ENCODE measurements at regions not wholly inside any gene's neighbourhood (a gene's known extent, or its start where the extent isn't known, plus 50 kb on each side); places are given as distances from the start of the nearest gene placed in this dataset.

DNA sequence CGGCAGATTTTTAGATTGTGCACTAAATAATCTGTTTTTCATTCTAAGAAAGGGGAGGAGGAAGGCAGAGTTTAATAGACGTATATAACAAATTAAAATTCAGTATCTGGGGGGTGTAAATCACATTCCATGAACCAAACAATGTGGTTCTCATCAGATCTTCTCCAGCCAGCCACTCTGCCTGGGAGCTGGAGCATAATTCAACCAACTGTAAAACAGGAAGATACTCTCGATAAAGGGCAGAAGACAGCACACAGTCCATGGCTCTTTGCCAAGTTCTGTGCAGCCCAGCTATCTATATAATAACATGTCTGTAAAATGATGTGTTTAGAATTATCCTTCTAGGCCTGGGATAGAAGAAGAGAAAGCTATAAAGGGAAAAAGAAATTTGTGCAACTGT, 289.9 kb upstream of the ZFP64 start:
- Histone ChIP-seq H3K27me3 (replicated peaks; ENCODE audit: insufficient read depth) (peaks cover 1% of the 10 kb centered on the region), H3K4me3 (no peak overlapping the region), H3K4me1 (replicated peaks) (no peaks in the 10 kb centered on the region), H3K9me3 (no peaks in the 10 kb centered on the region), H3K27ac (no peak overlapping the region), H3K36me3 (no peaks in the 10 kb centered on the region)
- 54% methylated on average over 3 of the region's 3 CpGs for WGBS
- DNase-seq (ENCODE audit: low spot score), result no peak
- TF ChIP-seq POLR2A (IDR thresholded peaks at IDR 0.05) (no peak), POLR2AphosphoS5 (IDR thresholded peaks at IDR 0.05) (no peak)
- TF ChIP-seq, protein P1, sequence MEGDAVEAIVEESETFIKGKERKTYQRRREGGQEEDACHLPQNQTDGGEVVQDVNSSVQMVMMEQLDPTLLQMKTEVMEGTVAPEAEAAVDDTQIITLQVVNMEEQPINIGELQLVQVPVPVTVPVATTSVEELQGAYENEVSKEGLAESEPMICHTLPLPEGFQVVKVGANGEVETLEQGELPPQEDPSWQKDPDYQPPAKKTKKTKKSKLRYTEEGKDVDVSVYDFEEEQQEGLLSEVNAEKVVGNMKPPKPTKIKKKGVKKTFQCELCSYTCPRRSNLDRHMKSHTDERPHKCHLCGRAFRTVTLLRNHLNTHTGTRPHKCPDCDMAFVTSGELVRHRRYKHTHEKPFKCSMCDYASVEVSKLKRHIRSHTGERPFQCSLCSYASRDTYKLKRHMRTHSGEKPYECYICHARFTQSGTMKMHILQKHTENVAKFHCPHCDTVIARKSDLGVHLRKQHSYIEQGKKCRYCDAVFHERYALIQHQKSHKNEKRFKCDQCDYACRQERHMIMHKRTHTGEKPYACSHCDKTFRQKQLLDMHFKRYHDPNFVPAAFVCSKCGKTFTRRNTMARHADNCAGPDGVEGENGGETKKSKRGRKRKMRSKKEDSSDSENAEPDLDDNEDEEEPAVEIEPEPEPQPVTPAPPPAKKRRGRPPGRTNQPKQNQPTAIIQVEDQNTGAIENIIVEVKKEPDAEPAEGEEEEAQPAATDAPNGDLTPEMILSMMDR (IDR thresholded peaks at IDR 0.05), result no peak
- intact Hi-C loops (cut with DNase I), result no loop called here

DNA sequence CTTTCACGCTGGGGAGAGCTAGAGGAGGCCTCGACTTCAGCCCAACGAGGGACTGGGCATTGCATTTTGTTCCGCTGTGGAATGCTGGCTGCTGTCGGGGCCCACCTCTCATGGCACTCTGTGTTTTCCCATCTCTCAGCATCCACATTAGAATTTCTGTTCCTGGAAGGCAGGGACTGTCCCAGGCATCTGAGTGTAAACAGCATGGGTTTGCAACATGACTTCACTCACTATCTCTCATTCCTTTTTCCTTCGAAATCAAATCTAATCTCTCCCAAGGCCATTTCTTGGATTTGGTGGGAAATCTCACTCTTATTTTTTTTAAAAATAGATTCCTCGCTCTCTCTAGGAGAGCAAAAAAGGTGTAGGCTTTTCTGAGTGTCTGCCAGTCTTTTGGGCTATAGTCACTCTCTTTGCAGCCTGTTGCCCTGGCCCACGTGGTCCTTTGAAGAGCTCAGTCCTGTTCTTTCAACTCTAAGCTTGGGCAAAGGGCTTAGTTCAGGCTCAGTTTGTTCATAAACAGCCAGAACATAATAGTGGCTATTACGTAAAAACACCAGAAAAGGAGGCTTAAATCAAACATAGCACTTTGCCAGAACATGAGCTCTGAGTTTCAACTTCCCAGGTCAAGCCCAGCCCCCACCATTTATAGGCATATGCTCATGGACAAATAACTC, 284.6 kb upstream of the ZFP64 start:
- WGBS, result 65% methylated on average over 9 of the region's 9 CpGs
- Histone ChIP-seq H3K36me3 (no peaks in the 10 kb centered on the region), H3K27me3 (replicated peaks; ENCODE audit: insufficient read depth) (peaks cover 2% of the 10 kb centered on the region), H3K9me3 (no peaks in the 10 kb centered on the region), H3K27ac (no peak overlapping the region), H3K4me3 (no peak overlapping the region), H3K4me1 (replicated peaks) (no peaks in the 10 kb centered on the region)
- TF ChIP-seq POLR2AphosphoS5 (IDR thresholded peaks at IDR 0.05) (no peak), POLR2A (IDR thresholded peaks at IDR 0.05) (no peak)
- TF ChIP-seq, protein P1 (IDR thresholded peaks at IDR 0.05), result no peak
- intact Hi-C loops (cut with DNase I), result no loop called here
- DNase-seq (ENCODE audit: low spot score), result no peak

DNA sequence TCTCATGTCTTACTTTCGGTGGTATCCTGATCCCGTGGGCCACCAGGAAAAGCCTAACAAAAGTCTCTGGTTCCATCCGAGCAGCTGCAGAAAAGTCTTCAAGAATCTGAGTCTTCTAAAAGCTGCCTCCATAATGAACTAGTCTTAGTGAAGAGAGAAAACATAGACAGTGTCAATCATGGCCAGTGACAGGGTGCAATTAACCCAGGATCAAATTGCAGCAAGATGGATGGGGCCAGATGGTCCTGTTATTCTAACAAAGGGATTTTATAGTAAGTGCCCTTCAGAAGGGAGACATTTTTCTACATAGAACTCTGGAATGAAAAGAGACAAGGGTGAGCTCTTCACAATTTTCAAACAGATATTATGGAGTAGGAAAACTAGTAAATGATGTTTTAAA, 281.6 kb upstream of the ZFP64 start:
- H3K4me1 ChIP-seq (replicated peaks), result no peaks in the 10 kb centered on the region
- DNase-seq (ENCODE audit: low spot score), result no peak
- H3K9me3 ChIP-seq, result no peaks in the 10 kb centered on the region
- 76% methylated on average over 3 of the region's 3 CpGs for WGBS
- intact Hi-C loops (cut with DNase I), result no loop called here
- peaks cover 2% of the 10 kb centered on the region for H3K27me3 ChIP-seq (replicated peaks; ENCODE audit: insufficient read depth)
- no peak overlapping the region for H3K4me3 ChIP-seq
- no peak for TF ChIP-seq POLR2A (IDR thresholded peaks at IDR 0.05)
- no peak overlapping the region for H3K27ac ChIP-seq
- H3K36me3 ChIP-seq, result no peaks in the 10 kb centered on the region

DNA sequence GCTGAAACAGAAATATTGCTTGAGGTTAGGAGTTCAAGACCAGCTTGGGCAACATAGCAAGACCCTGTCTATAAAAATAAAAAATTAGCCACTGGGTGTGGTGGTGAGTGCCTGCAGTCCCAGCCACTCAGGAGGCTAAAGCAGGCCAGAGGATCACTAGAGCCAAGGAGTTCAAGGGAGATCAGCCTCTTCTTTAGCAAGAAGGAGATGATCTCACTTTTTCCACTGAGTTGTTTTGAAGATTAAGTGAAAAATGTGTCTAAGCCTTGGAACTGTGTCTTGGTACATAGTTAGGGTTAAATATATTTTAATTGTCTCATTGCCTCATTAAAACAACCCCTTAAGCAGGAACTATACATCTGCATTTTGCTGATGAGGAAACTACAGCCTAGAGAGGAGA, 279.0 kb upstream of the ZFP64 start:
- no peak for DNase-seq (ENCODE audit: low spot score)
- H3K4me1 ChIP-seq (replicated peaks), result no peaks in the 10 kb centered on the region
- no peak overlapping the region for H3K27ac ChIP-seq
- H3K36me3 ChIP-seq, result no peaks in the 10 kb centered on the region
- H3K4me3 ChIP-seq, result no peak overlapping the region
- H3K9me3 ChIP-seq, result no peaks in the 10 kb centered on the region
- no peaks in the 10 kb centered on the region for H3K27me3 ChIP-seq (replicated peaks; ENCODE audit: insufficient read depth)
- TF ChIP-seq, protein P1 (IDR thresholded peaks at IDR 0.05), result no peak
- TF ChIP-seq POLR2A (IDR thresholded peaks at IDR 0.05), result no peak
- TF ChIP-seq POLR2AphosphoS5 (IDR thresholded peaks at IDR 0.05), result no peak
- intact Hi-C loops (cut with DNase I), result no loop called here

DNA sequence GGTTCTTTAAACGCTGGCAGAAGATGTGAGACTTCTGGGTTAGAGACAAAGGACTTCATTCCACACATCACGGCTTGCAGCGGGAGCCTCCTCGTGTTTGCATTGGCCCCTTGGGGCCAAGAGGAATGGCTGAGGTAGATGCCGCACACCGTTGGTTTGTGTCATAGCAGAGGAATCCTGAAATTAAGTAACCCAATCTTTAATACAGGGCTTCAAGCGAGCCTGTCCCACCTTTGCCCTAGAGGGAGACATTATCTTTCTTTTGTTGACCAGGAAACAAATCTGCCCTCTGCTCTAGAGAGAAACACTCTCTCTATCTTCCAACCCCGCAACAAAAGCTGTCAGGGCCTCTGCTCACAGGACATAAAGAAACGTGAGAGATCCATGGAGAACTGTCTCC, 277.5 kb upstream of the ZFP64 start:
- no peaks in the 10 kb centered on the region for H3K36me3 ChIP-seq
- H3K27me3 ChIP-seq (replicated peaks; ENCODE audit: insufficient read depth), result no peaks in the 10 kb centered on the region
- H3K4me1 ChIP-seq (replicated peaks), result no peaks in the 10 kb centered on the region
- intact Hi-C loops (cut with DNase I), result no loop called here
- DNase-seq (ENCODE audit: low spot score), result no peak
- H3K4me3 ChIP-seq, result no peak overlapping the region
- no peak overlapping the region for H3K27ac ChIP-seq
- TF ChIP-seq, protein P1 (IDR thresholded peaks at IDR 0.05), result no peak
- TF ChIP-seq POLR2A (IDR thresholded peaks at IDR 0.05), result no peak
- no peak for TF ChIP-seq POLR2AphosphoS5 (IDR thresholded peaks at IDR 0.05)
- no peaks in the 10 kb centered on the region for H3K9me3 ChIP-seq
- WGBS, result 37% methylated on average over 9 of the region's 9 CpGs

Data from prostate gland (tissue), 2 donors.